Ectodermal cell (in vitro differentiated cells): ENCODE measurements at regions not wholly inside any gene's neighbourhood (a gene's known extent, or its start where the extent isn't known, plus 50 kb on each side); places are given as distances from the start of the nearest gene placed in this dataset.

ENCODE experiments used
- H3K27ac ChIP-seq: 2 replicates; pipeline ENCODE4 v1.7.0; 2013; ENCODE audit warnings: mild to moderate bottlenecking, low read depth, low read length; ENCODE audit not compliant: insufficient read depth, poor library complexity, severe bottlenecking
- H3K27me3 ChIP-seq: 2 replicates; pipeline ENCODE4 v1.7.0; 2013; ENCODE audit warnings: mild to moderate bottlenecking, low read length; ENCODE audit not compliant: insufficient read depth, control insufficient read depth, poor library complexity, severe bottlenecking
- H3K36me3 ChIP-seq: one replicate; pipeline ENCODE4 v1.7.0; 2013; ENCODE audit warnings: low read length; ENCODE audit not compliant: control insufficient read depth, insufficient read depth
- H3K4me1 ChIP-seq: one replicate; pipeline ENCODE4 v1.7.0; 2013; ENCODE audit warnings: low read length; ENCODE audit not compliant: control insufficient read depth, insufficient read depth
- H3K4me3 ChIP-seq: 2 replicates; pipeline ENCODE4 v1.7.0; 2013; ENCODE audit warnings: low read depth, low read length, control low read depth; ENCODE audit not compliant: insufficient read depth
- H3K9me3 ChIP-seq: 2 replicates; pipeline ENCODE4 v1.7.0; 2013; ENCODE audit warnings: mild to moderate bottlenecking, low read length, moderate library complexity; ENCODE audit not compliant: control insufficient read depth
- WGBS, 2 experiments: methylation state at CpG; one replicate each; pipeline ENCODE4 v1.1.7; 2013; ENCODE audit warnings: missing lambda C conversion rate in 2 of 2; 5-methylcytosine and 5-hydroxymethylcytosine counted together

GRCh38 chr21:27240839-27241238 lies 274.0 kb upstream of the ADAMTS5 start:
- H3K27me3 ChIP-seq: no peaks in the 10 kb centered on the region

DNA sequence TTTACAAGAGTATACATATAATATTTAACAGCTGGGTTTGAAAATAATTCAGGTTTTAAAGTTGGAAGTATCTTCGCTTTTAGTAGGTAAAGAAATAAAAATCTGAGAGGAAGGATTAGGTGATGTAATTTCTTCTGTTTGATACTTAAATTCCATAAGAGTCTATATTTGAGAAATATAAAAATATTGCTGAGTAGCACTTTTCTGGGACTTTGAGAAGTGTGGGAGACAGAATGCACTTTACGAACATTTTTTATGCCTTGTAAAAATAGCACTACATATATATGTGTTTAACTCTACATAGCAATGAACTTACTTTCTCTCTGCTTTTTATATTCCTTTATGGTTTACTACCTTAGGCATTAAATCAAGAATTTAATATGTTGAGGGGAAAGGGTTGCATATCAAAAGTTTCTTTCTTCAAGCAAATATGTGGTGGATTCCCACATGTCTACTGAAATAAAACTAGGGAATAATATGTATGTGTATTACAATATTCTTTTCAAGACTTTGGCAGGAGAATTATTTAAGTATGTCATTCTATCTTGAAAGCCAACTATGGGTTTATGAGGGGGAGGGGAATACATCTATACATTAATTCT lies 266.7 kb upstream of the ADAMTS5 start:
- H3K27me3 ChIP-seq: no peaks in the 10 kb centered on the region
- H3K4me1 ChIP-seq: no peaks in the 10 kb centered on the region
- H3K9me3 ChIP-seq: no peaks in the 10 kb centered on the region
- no peaks in the 10 kb centered on the region for H3K36me3 ChIP-seq
- no peak overlapping the region for H3K4me3 ChIP-seq
- no peak overlapping the region for H3K27ac ChIP-seq
- 100% methylated on average over 1 of the region's 2 CpGs; no CpG with 5 or more reads in 1 of the 2 experiments for WGBS, 2 experiments

More at GRCh38 chr21:27240839-27241238, 274.0 kb upstream of the ADAMTS5 start:
- Histone ChIP-seq H3K9me3 (no peaks in the 10 kb centered on the region), H3K27ac (no peak overlapping the region), H3K36me3 (no peaks in the 10 kb centered on the region), H3K4me3 (no peak overlapping the region), H3K4me1 (no peaks in the 10 kb centered on the region)
- 84 to 98% methylated on average over 2 of the region's 2 CpGs for WGBS, 2 experiments

DNA sequence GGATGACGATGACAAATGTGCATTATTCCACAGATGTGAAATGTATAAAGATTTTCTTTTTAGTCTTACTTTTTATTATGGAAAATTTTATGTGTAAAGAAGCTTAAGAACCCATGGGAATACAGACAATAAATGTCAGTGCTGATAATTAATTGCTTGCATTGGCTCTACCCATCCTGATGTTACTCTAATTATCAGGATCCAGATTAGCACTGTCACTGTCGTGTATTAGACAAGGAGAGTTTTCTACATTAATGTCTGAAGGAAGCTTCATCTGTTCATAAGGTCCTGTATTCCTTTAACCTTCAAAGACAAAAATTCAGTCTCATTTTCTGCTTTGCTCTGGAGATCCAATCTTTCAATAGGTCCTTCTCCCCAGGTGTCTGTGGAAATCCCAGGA lies 259.1 kb upstream of the ADAMTS5 start:
- Histone ChIP-seq H3K4me1 (no peaks in the 10 kb centered on the region), H3K9me3 (no peaks in the 10 kb centered on the region), H3K4me3 (no peak overlapping the region), H3K27me3 (no peaks in the 10 kb centered on the region), H3K36me3 (no peaks in the 10 kb centered on the region), H3K27ac (no peak overlapping the region)
- WGBS, 2 experiments: 97 to 100% methylated on average over 1 of the region's 2 CpGs

GRCh38 chr21:27225151-27225550 lies 258.3 kb upstream of the ADAMTS5 start:
- no peaks in the 10 kb centered on the region for H3K9me3 ChIP-seq
- H3K36me3 ChIP-seq: no peaks in the 10 kb centered on the region
- H3K27ac ChIP-seq: no peak overlapping the region
- H3K27me3 ChIP-seq: no peaks in the 10 kb centered on the region
- H3K4me3 ChIP-seq: no peak overlapping the region
- H3K4me1 ChIP-seq: no peaks in the 10 kb centered on the region

DNA sequence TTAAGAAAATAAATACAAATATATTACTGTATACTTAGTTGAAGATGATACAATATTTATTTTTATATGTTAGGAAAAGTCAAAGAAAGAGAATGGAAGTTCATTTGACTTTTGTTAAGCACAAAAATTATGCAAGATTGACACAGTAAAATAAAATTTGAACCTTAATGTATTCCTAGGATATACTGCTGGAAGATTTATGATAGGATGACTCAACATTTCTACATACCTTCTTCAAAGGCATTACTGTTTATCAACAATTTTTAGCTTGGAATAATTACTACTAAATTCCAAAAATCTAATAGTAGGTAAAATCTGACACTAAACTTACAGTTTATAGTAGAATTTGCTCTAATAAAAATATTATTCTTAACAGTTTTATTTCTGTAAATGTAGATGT lies 257.3 kb upstream of the ADAMTS5 start:
- H3K4me1 ChIP-seq: no peaks in the 10 kb centered on the region

GRCh38 chr21:27221077-27221476 lies 254.2 kb upstream of the ADAMTS5 start:
- Histone ChIP-seq H3K27ac (no peak overlapping the region), H3K9me3 (no peaks in the 10 kb centered on the region), H3K36me3 (no peaks in the 10 kb centered on the region), H3K27me3 (no peaks in the 10 kb centered on the region), H3K4me3 (no peak overlapping the region), H3K4me1 (no peaks in the 10 kb centered on the region)
- WGBS, 2 experiments: 89% methylated on average over 1 of the region's 2 CpGs; no CpG with 5 or more reads in 1 of the 2 experiments

More for the DNA sequence above, 257.3 kb upstream of the ADAMTS5 start:
- Histone ChIP-seq H3K4me3 (no peak overlapping the region), H3K36me3 (no peaks in the 10 kb centered on the region), H3K27ac (no peak overlapping the region), H3K9me3 (no peaks in the 10 kb centered on the region), H3K27me3 (no peaks in the 10 kb centered on the region)

GRCh38 chr21:27220416-27220815 lies 253.5 kb upstream of the ADAMTS5 start:
- H3K27ac ChIP-seq: no peak overlapping the region
- H3K4me1 ChIP-seq: no peaks in the 10 kb centered on the region
- H3K27me3 ChIP-seq: no peaks in the 10 kb centered on the region
- no peaks in the 10 kb centered on the region for H3K36me3 ChIP-seq
- no peak overlapping the region for H3K4me3 ChIP-seq
- H3K9me3 ChIP-seq: no peaks in the 10 kb centered on the region

DNA sequence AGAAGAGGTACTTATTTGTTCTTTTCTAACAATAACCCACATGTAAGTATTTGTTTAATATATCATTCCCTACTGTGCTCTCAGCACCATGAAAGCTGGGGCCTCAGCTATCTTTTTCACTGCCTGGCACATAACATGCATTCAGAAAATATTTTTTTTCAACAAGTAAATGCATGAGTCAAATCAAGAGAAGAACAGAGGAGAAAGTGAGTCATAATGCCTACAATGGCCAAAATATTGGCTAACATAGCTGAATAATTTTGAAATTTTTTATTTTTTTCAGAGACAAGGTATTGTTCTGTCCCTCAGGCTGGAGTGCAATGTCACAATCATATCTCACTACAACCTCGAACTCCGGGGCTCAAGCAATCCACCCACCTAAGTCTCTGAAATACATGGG lies 252.2 kb upstream of the ADAMTS5 start:
- WGBS, 2 experiments: 98 to 100% methylated on average over 2 of the region's 2 CpGs
- H3K36me3 ChIP-seq: no peaks in the 10 kb centered on the region
- no peaks in the 10 kb centered on the region for H3K27me3 ChIP-seq
- H3K4me3 ChIP-seq: no peak overlapping the region
- no peaks in the 10 kb centered on the region for H3K9me3 ChIP-seq
- H3K4me1 ChIP-seq: no peaks in the 10 kb centered on the region
- no peak overlapping the region for H3K27ac ChIP-seq

GRCh38 chr21:27213303-27213702 lies 246.4 kb upstream of the ADAMTS5 start:
- Histone ChIP-seq H3K36me3 (no peaks in the 10 kb centered on the region), H3K27ac (no peak overlapping the region), H3K27me3 (no peaks in the 10 kb centered on the region), H3K9me3 (peaks cover 4% of the 10 kb centered on the region), H3K4me1 (no peaks in the 10 kb centered on the region), H3K4me3 (no peak overlapping the region)

- H3K4me3 ChIP-seq: no peak overlapping the region
- no peaks in the 10 kb centered on the region for H3K27me3 ChIP-seq
- no peaks in the 10 kb centered on the region for H3K36me3 ChIP-seq
- no peak overlapping the region for H3K27ac ChIP-seq
- no peaks in the 10 kb centered on the region for H3K4me1 ChIP-seq
- H3K9me3 ChIP-seq: peaks cover 7% of the 10 kb centered on the region
- WGBS, 2 experiments: 93 to 94% methylated on average over 2 of the region's 2 CpGs
Measured at GRCh38 chr21:27212441-27212840, 245.6 kb upstream of the ADAMTS5 start.

DNA sequence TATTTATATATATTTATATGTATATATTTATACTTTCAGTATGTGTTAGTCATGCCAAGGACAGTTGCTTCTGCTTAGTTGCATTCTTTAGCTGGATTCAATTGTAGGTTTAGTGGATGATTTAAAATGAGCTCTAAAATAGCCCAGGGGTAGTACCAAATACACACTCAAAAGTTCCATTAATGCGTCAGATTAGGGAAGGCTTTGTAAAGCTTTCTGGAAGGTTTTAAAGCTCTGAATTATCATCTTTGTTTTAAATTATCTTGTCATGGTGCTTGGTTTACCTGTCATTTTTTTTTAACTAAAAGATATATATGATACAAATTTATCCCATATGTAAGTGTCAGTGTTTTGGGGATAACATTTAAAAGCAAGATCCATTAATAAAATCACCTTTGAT lies 242.7 kb upstream of the ADAMTS5 start:
- Histone ChIP-seq H3K4me3 (no peak overlapping the region), H3K27me3 (no peaks in the 10 kb centered on the region), H3K36me3 (no peaks in the 10 kb centered on the region), H3K4me1 (no peaks in the 10 kb centered on the region), H3K9me3 (peaks cover 7% of the 10 kb centered on the region), H3K27ac (no peak overlapping the region)
- 100% methylated on average over 1 of the region's 1 CpG; no CpG with 5 or more reads in 1 of the 2 experiments for WGBS, 2 experiments
